Suprapubic skin (tissue), 4 donors: ENCODE measurements at regions not wholly inside any gene's neighbourhood (a gene's known extent, or its start where the extent isn't known, plus 50 kb on each side); places are given as distances from the start of the nearest gene placed in this dataset.

ENCODE experiments used
- DNase-seq, 2 donors: peaks; one replicate each; pipeline ENCODE4 v3.0.0-alpha.2; 2019; ENCODE audit warnings: low spot score in 2 of 2
- H3K27ac ChIP-seq: fragments of 200-600 bp; sonication (generic); one replicate; pipeline ENCODE4 v1.5.1; 2019
- H3K27me3 ChIP-seq: fragments of 200-600 bp; sonication (generic); one replicate; pipeline ENCODE4 v1.5.1; 2019
- H3K36me3 ChIP-seq: fragments of 200-600 bp; sonication (generic); one replicate; pipeline ENCODE4 v1.5.1; 2019
- H3K4me1 ChIP-seq: fragments of 200-600 bp; sonication (generic); one replicate; pipeline ENCODE4 v1.5.1; 2019
- H3K4me3 ChIP-seq: fragments of 200-600 bp; sonication (generic); one replicate; pipeline ENCODE4 v1.5.1; 2019; ENCODE audit warnings: mild to moderate bottlenecking
- H3K9me3 ChIP-seq: fragments of 200-600 bp; sonication (generic); one replicate; pipeline ENCODE4 v1.5.1; 2019
- CTCF ChIP-seq, 2 donors: fragments of 200-600 bp in 1 of 2; fragments of 450-650 bp in 1 of 2; sonication (generic) in 1 of 2; IDR thresholded peaks; one replicate each; pipeline ENCODE4 v1.5.1; 2016 to 2019; ENCODE audit warnings: antibody characterized with exemption in 2 of 2, mild to moderate bottlenecking in 1 of 2, moderate library complexity in 1 of 2
- EP300 ChIP-seq: sonication (generic); formaldehyde crosslinking; IDR thresholded peaks from one replicate; pipeline ENCODE4 v1.6.1; 2017; ENCODE audit warnings: antibody characterized with exemption
- POLR2A ChIP-seq, 2 donors: fragments of 450-650 bp; IDR thresholded peaks; one replicate each; pipeline ENCODE4 v1.6.1; 2017; ENCODE audit warnings: antibody characterized with exemption in 2 of 2, mild to moderate bottlenecking in 2 of 2, moderate library complexity in 2 of 2
- POLR2AphosphoS5 ChIP-seq, 3 donors: sonication (generic); formaldehyde crosslinking; IDR thresholded peaks; one replicate each; pipeline ENCODE4 v1.6.1; 2017; ENCODE audit warnings: antibody characterized with exemption in 3 of 3
- WGBS: methylation state at CpG from one replicate; pipeline ENCODE4 v1.1.5; 2018; 5-methylcytosine and 5-hydroxymethylcytosine counted together

GRCh38 chr4:23034731-23035130 lies 342.0 kb downstream of the GBA3 start:
- Histone ChIP-seq H3K27me3 (no peaks in the 10 kb centered on the region), H3K9me3 (peaks cover 3% of the 10 kb centered on the region), H3K4me3 (no peak overlapping the region), H3K4me1 (no peaks in the 10 kb centered on the region), H3K27ac (no peak overlapping the region), H3K36me3 (no peaks in the 10 kb centered on the region)
- no peak for TF ChIP-seq CTCF (IDR thresholded peaks at IDR 0.05)
- TF ChIP-seq EP300, result no peak
- TF ChIP-seq POLR2A (IDR thresholded peaks at IDR 0.05), result no peak
- no peak for TF ChIP-seq POLR2AphosphoS5 (IDR thresholded peaks at IDR 0.05)
- DNase-seq, result no peak

GRCh38 chr4:23033796-23034195 lies 341.1 kb downstream of the GBA3 start:
- no peak for DNase-seq
- WGBS, result 56% methylated on average over 2 of the region's 2 CpGs
- TF ChIP-seq POLR2AphosphoS5 (IDR thresholded peaks at IDR 0.05) (no peak), POLR2A (IDR thresholded peaks at IDR 0.05) (no peak), CTCF (IDR thresholded peaks at IDR 0.05) (no peak), EP300 (no peak)
- Histone ChIP-seq H3K27ac (no peak overlapping the region), H3K27me3 (no peaks in the 10 kb centered on the region), H3K4me1 (no peaks in the 10 kb centered on the region), H3K9me3 (peaks cover 3% of the 10 kb centered on the region), H3K36me3 (no peaks in the 10 kb centered on the region), H3K4me3 (no peak overlapping the region)

- Histone ChIP-seq H3K36me3 (no peaks in the 10 kb centered on the region), H3K4me3 (no peak overlapping the region), H3K27ac (no peak overlapping the region), H3K4me1 (no peaks in the 10 kb centered on the region), H3K9me3 (no peaks in the 10 kb centered on the region), H3K27me3 (no peaks in the 10 kb centered on the region)
- WGBS, result 86% methylated on average over 3 of the region's 3 CpGs
- DNase-seq, result no peak
- TF ChIP-seq POLR2AphosphoS5 (IDR thresholded peaks at IDR 0.05) (no peak), EP300 (no peak), POLR2A (IDR thresholded peaks at IDR 0.05) (no peak), CTCF (IDR thresholded peaks at IDR 0.05) (no peak)
Measured at GRCh38 chr4:23028875-23029274, 336.1 kb downstream of the GBA3 start.

GRCh38 chr4:23023666-23024065 lies 330.9 kb downstream of the GBA3 start:
- H3K4me1 ChIP-seq, result no peaks in the 10 kb centered on the region
- H3K9me3 ChIP-seq, result no peaks in the 10 kb centered on the region
- H3K27me3 ChIP-seq, result no peaks in the 10 kb centered on the region
- H3K4me3 ChIP-seq, result no peak overlapping the region
- WGBS, result 35% methylated on average over 1 of the region's 1 CpG
- no peak overlapping the region for H3K27ac ChIP-seq
- no peak for DNase-seq
- no peaks in the 10 kb centered on the region for H3K36me3 ChIP-seq
- no peak for TF ChIP-seq POLR2A (IDR thresholded peaks at IDR 0.05)
- TF ChIP-seq CTCF (IDR thresholded peaks at IDR 0.05), result no peak
- no peak for TF ChIP-seq POLR2AphosphoS5 (IDR thresholded peaks at IDR 0.05)
- TF ChIP-seq EP300, result no peak

- Histone ChIP-seq H3K9me3 (no peaks in the 10 kb centered on the region), H3K27ac (no peak overlapping the region), H3K4me3 (no peak overlapping the region), H3K36me3 (no peaks in the 10 kb centered on the region), H3K27me3 (no peaks in the 10 kb centered on the region), H3K4me1 (no peaks in the 10 kb centered on the region)
- no peak for DNase-seq
- TF ChIP-seq EP300 (no peak), POLR2A (IDR thresholded peaks at IDR 0.05) (no peak), CTCF (IDR thresholded peaks at IDR 0.05) (no peak)
Measured at GRCh38 chr4:23023121-23023520, 330.4 kb downstream of the GBA3 start.
